Hepatocyte (in vitro differentiated cells): ENCODE measurements at regions not wholly inside any gene's neighbourhood (a gene's known extent, or its start where the extent isn't known, plus 50 kb on each side); places are given as distances from the start of the nearest gene placed in this dataset.

ENCODE experiments used
- DNase-seq: peaks from one replicate; pipeline ENCODE4 v3.0.0-alpha.2; 2016; ENCODE audit warnings: low spot score
- H2AFZ ChIP-seq: fragments of 200-600 bp; sonication (generic); 2 replicates; pipeline ENCODE4 v1.6.0; 2016; ENCODE audit warnings: antibody characterized with exemption, mild to moderate bottlenecking
- H3K27ac ChIP-seq: fragments of 200-600 bp; sonication (generic); 2 replicates; pipeline ENCODE4 v1.5.1; 2016; ENCODE audit warnings: mild to moderate bottlenecking
- H3K27me3 ChIP-seq: fragments of 200-600 bp; sonication (generic); 2 replicates; pipeline ENCODE4 v1.6.1; 2016
- H3K36me3 ChIP-seq: fragments of 200-600 bp; sonication (generic); replicated peaks from 2 replicates; pipeline ENCODE4 v1.5.1; 2016; ENCODE audit warnings: low read depth; ENCODE audit not compliant: insufficient read depth
- H3K4me1 ChIP-seq: fragments of 200-600 bp; sonication (generic); 2 replicates; pipeline ENCODE4 v1.5.1; 2016; ENCODE audit warnings: mild to moderate bottlenecking, moderate library complexity; ENCODE audit not compliant: insufficient read depth
- H3K4me2 ChIP-seq: fragments of 200-600 bp; sonication (generic); 2 replicates; pipeline ENCODE4 v1.6.0; 2016
- H3K4me3 ChIP-seq: fragments of 200-600 bp; sonication (generic); 2 replicates; pipeline ENCODE4 v1.5.1; 2016; ENCODE audit warnings: mild to moderate bottlenecking
- H3K79me2 ChIP-seq: fragments of 200-600 bp; sonication (generic); 2 replicates; pipeline ENCODE4 v1.6.0; 2017; ENCODE audit warnings: mild to moderate bottlenecking
- H3K9me2 ChIP-seq: fragments of 200-600 bp; sonication (generic); replicated peaks from 2 replicates; pipeline ENCODE4 v1.6.0; 2017; ENCODE audit warnings: mild to moderate bottlenecking; ENCODE audit not compliant: insufficient read depth
- H3K9me3 ChIP-seq: fragments of 200-600 bp; sonication (generic); 2 replicates; pipeline ENCODE4 v1.5.1; 2016; ENCODE audit warnings: low read depth, mild to moderate bottlenecking
- H4K20me1 ChIP-seq: fragments of 200-600 bp; sonication (generic); 2 replicates; pipeline ENCODE4 v1.6.0; 2016; ENCODE audit warnings: mild to moderate bottlenecking; ENCODE audit not compliant: insufficient read depth, poor library complexity, severe bottlenecking
- EZH2 ChIP-seq: fragments of 200-600 bp; sonication (generic); IDR thresholded peaks from 2 replicates; pipeline ENCODE4 v1.6.1; 2016; ENCODE audit warnings: antibody characterized with exemption, mild to moderate bottlenecking, borderline replicate concordance
- EZH2phosphoT487 ChIP-seq: fragments of 200-600 bp; sonication (generic); IDR thresholded peaks from one replicate; pipeline ENCODE4 v1.6.1; 2018; ENCODE audit warnings: antibody characterized with exemption, mild to moderate bottlenecking, low read depth, moderate library complexity; ENCODE audit not compliant: unreplicated experiment, severe bottlenecking
- WGBS: methylation state at CpG from one replicate; pipeline ENCODE4 v1.1.6; 2016; ENCODE audit warnings: low lambda C conversion rate; ENCODE audit errors: missing lambda C conversion rate; 5-methylcytosine and 5-hydroxymethylcytosine counted together
- TF ChIP-seq, protein P1 (sequence below): fragments of 200-600 bp; sonication (generic); IDR thresholded peaks from 2 replicates; pipeline ENCODE4 v1.5.1; 2016; ENCODE audit warnings: antibody characterized with exemption, mild to moderate bottlenecking; ENCODE audit not compliant: poor library complexity

DNA sequence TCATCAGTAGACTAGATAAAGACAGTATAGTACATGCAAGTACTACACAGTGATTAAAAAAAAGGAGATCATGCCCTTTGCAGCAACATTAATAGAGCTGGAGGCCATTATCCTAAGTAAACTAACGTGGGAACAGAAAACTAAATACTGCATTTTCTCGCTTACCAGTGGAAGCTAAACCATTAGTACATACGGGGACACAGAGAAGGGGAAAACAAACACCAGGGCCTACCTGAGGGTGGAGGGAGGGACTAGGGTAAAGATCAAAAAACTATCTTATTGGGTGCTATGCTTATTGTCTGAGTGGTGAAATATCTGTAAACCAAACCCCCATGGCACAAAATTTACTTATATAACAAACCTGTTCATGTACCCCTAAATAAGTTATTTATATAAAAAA lies 836.9 kb downstream of the SH3BGRL start:
- Histone ChIP-seq H3K4me1 (no peaks in the 10 kb centered on the region), H4K20me1 (no peaks in the 10 kb centered on the region), H3K4me2 (no peak overlapping the region), H3K27ac (no peak overlapping the region), H3K36me3 (no peaks in the 10 kb centered on the region), H3K4me3 (no peak overlapping the region), H3K9me3 (no peaks in the 10 kb centered on the region), H3K79me2 (no peaks in the 10 kb centered on the region), H2AFZ (no peak overlapping the region), H3K9me2 (no peaks in the 10 kb centered on the region), H3K27me3 (no peaks in the 10 kb centered on the region)
- WGBS, result 52% methylated on average over 3 of the region's 3 CpGs
- no peak for DNase-seq
- TF ChIP-seq, protein P1, sequence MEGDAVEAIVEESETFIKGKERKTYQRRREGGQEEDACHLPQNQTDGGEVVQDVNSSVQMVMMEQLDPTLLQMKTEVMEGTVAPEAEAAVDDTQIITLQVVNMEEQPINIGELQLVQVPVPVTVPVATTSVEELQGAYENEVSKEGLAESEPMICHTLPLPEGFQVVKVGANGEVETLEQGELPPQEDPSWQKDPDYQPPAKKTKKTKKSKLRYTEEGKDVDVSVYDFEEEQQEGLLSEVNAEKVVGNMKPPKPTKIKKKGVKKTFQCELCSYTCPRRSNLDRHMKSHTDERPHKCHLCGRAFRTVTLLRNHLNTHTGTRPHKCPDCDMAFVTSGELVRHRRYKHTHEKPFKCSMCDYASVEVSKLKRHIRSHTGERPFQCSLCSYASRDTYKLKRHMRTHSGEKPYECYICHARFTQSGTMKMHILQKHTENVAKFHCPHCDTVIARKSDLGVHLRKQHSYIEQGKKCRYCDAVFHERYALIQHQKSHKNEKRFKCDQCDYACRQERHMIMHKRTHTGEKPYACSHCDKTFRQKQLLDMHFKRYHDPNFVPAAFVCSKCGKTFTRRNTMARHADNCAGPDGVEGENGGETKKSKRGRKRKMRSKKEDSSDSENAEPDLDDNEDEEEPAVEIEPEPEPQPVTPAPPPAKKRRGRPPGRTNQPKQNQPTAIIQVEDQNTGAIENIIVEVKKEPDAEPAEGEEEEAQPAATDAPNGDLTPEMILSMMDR, result no peak
- no peak for TF ChIP-seq EZH2phosphoT487
- TF ChIP-seq EZH2, result no peak

DNA sequence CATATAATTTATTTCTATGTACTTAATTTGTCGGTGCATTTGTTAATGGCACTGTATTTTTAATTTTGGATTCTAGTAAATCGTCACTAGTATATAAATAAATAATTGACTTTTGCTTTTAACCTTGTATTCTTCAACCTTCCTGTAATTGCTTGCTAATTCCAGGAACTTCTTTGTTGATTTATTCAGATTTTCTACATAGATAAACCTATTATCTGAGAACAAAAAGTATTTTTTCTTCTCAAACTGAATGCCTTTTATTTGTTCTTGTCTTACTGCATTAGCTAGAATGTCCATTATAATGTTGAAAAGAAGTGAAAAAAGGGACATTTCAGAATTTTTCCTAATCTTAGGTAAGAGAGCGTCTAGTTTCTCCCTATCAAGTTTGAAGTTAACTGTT lies 839.1 kb downstream of the SH3BGRL start:
- WGBS, result 65% methylated on average over 3 of the region's 3 CpGs
- Histone ChIP-seq H3K9me2 (no peaks in the 10 kb centered on the region), H3K4me1 (no peaks in the 10 kb centered on the region), H3K9me3 (no peaks in the 10 kb centered on the region), H3K4me3 (no peak overlapping the region), H3K27ac (no peak overlapping the region), H3K79me2 (no peaks in the 10 kb centered on the region), H3K27me3 (no peaks in the 10 kb centered on the region), H3K4me2 (no peak overlapping the region), H2AFZ (no peak overlapping the region), H3K36me3 (no peaks in the 10 kb centered on the region), H4K20me1 (no peaks in the 10 kb centered on the region)
- DNase-seq, result no peak
- TF ChIP-seq EZH2phosphoT487 (no peak), EZH2 (no peak)
- TF ChIP-seq, protein P1, result no peak

DNA sequence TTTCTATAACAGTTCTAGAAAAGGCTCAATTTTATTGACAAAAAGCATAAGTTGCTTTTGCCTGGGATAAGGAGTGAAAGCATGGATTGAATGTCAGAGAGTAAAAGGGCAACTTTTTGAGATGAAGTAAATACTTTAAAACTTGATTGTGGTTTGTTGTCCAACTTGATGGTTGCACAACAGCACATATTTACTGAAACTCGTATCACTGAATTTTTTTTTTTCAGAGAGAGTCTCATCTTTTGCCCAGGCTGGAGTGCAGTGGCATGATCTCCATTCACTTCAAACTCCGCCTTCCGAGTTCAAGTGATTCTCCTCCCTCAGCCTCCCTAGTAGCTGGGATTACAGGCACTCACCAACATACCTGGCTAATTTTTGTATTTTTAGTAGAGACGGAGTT lies 856.8 kb downstream of the SH3BGRL start:
- 79% methylated on average over 4 of the region's 4 CpGs for WGBS

More for the DNA sequence above, 856.8 kb downstream of the SH3BGRL start:
- H3K9me3 ChIP-seq, result no peaks in the 10 kb centered on the region
- H4K20me1 ChIP-seq, result no peaks in the 10 kb centered on the region
- no peak overlapping the region for H2AFZ ChIP-seq
- no peak overlapping the region for H3K27ac ChIP-seq
- TF ChIP-seq, protein P1, result no peak
- no peak for TF ChIP-seq EZH2phosphoT487
- TF ChIP-seq EZH2, result no peak
- no peaks in the 10 kb centered on the region for H3K79me2 ChIP-seq
- no peaks in the 10 kb centered on the region for H3K27me3 ChIP-seq
- H3K4me3 ChIP-seq, result no peak overlapping the region
- H3K9me2 ChIP-seq, result no peaks in the 10 kb centered on the region
- H3K4me1 ChIP-seq, result no peaks in the 10 kb centered on the region
- H3K36me3 ChIP-seq, result no peaks in the 10 kb centered on the region
- DNase-seq, result no peak
- H3K4me2 ChIP-seq, result no peak overlapping the region
